T-helper 17 cell (primary cell): ENCODE measurements at regions not wholly inside any gene's neighbourhood (a gene's known extent, or its start where the extent isn't known, plus 50 kb on each side); places are given as distances from the start of the nearest gene placed in this dataset.
"Not testable (repeated sequence)": the region's sequence is repeated elsewhere in the genome, so short reads cannot be mapped to it uniquely, and the experiment has no call there.

Source experiments
- ATAC-seq: fragments of 150-1000 bp; cut with Tn5 transposase; 2 replicates; pipeline ENCODE4 v1.10.0; 2021; ENCODE audit warnings: mild to moderate bottlenecking, moderate library complexity
- DNase-seq, 3 donors: peaks; one replicate each; pipeline versions ENCODE4 v3.0.0 to v3.0.0-alpha.2; 2020 to 2021
- H3K9me3 ChIP-seq: one replicate; pipeline ENCODE4 v1.7.0; 2013; ENCODE audit warnings: low read length, mild to moderate bottlenecking; ENCODE audit not compliant: control insufficient read depth, poor library complexity, severe bottlenecking
- H3K27ac Mint-ChIP-seq: one replicate; pipeline ENCODE4 v1.8.0; 2022; ENCODE audit warnings: mild to moderate bottlenecking, moderate library complexity, mixed read lengths
- H3K27me3 Mint-ChIP-seq: one replicate; pipeline ENCODE4 v1.8.0; 2022; ENCODE audit warnings: mixed read lengths
- H3K36me3 Mint-ChIP-seq: one replicate; pipeline ENCODE4 v1.8.0; 2022; ENCODE audit warnings: low read depth, mixed read lengths
- H3K4me1 Mint-ChIP-seq: one replicate; pipeline ENCODE4 v1.8.0; 2022; ENCODE audit warnings: mild to moderate bottlenecking, mixed read lengths
- H3K4me3 Mint-ChIP-seq: one replicate; pipeline ENCODE4 v1.8.0; 2022; ENCODE audit warnings: mild to moderate bottlenecking, moderate library complexity, mixed read lengths

DNA sequence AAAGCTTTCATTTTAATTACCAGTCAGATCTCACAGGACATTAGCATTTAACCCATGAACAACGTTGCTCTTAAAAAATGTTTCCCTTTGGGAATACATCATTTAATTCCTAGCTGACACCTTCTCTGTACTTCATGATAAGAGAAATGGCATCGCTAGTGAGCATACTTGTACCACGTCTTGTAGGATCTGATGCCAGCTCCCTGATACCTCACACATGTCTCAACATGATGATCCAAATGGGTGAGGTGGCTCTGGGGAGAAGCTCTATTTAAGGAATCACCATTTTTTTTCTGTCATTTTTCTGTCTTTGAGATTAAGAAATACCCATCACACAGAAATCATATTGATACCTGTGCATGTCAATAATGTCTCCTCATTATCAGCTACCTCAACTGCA, 772.1 kb upstream of the CA10 start:
- no peaks in the 10 kb centered on the region for H3K36me3 Mint-ChIP-seq
- H3K27ac Mint-ChIP-seq: no peak overlapping the region
- H3K27me3 Mint-ChIP-seq: no peaks in the 10 kb centered on the region
- no peaks in the 10 kb centered on the region for H3K4me1 Mint-ChIP-seq
- no peak for DNase-seq
- no peak overlapping the region for H3K4me3 Mint-ChIP-seq
- no peaks in the 10 kb centered on the region for H3K9me3 ChIP-seq
- ATAC-seq: no peak

- Mint-ChIP-seq H3K27me3 (no peaks in the 10 kb centered on the region), H3K4me1 (no peaks in the 10 kb centered on the region), H3K4me3 (no peak overlapping the region), H3K27ac (no peak overlapping the region), H3K36me3 (no peaks in the 10 kb centered on the region)
- DNase-seq (no peak), ATAC-seq (no peak)
- H3K9me3 ChIP-seq: no peaks in the 10 kb centered on the region
Observed at GRCh38 chr17:52930145-52930544, 771.6 kb upstream of the CA10 start.

DNA sequence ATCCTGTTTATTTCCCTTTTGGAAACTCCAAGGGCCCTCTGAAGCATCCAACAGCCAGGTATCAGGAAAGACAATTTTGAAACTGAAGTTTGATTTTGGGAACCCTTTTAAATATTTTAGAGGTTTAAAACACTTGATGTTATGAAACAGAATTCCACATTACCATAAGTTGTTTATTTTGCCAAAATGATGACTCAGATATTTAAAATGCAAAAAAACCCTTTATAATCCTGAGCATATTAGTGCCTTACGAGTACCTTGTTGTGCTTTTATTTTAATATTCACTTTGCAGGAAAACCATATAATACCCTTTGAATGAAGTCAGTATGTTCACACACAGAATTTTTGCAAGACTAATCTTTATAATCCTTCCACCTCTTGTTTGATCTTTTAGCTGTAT, 765.1 kb upstream of the CA10 start:
- Mint-ChIP-seq H3K4me3 (no peak overlapping the region), H3K4me1 (no peaks in the 10 kb centered on the region), H3K36me3 (no peaks in the 10 kb centered on the region), H3K27me3 (no peaks in the 10 kb centered on the region), H3K27ac (no peak overlapping the region)
- no peak for DNase-seq
- no peaks in the 10 kb centered on the region for H3K9me3 ChIP-seq
- ATAC-seq: no peak

DNA sequence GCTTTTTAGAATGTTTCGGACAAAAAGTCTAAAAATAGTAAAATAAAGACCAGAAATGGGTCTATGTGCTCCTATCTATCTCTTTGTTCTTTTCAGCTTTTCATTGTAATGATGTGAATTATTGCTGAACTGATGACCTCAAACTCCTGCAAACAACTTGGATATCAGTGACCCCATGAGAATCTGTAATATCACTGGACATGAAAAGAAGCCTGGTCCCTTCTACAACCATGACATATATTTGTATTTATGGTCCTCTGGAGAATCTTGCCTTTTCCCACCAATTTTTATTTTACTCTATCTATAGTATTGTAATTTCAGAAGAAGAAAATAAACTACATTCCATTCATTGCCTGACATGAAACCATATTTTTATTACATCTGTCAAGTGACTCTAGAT, 740.7 kb upstream of the CA10 start:
- ATAC-seq: no peak
- no peak for DNase-seq
- Mint-ChIP-seq H3K27me3 (no peaks in the 10 kb centered on the region), H3K36me3 (no peaks in the 10 kb centered on the region), H3K4me1 (no peaks in the 10 kb centered on the region), H3K4me3 (no peak overlapping the region), H3K27ac (no peak overlapping the region)
- H3K9me3 ChIP-seq: no peaks in the 10 kb centered on the region

DNA sequence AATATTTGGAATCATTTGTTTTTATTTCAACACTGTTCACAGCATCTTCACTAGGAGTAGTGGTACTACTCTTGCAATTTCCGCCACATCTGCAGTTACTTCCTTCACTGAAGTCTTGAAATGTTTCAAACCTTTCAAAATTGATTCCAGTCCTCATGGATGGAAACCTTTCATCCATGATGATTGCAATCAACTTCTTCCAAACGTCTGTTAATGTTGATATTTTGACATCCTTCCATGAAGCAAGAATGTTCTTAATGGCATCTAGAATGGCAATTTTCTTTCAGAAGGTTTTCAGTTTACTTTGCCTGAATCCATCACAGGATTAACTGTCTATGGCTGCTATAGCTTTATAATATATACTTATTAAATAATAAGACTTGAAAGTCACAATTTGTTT, 736.8 kb upstream of the CA10 start:
- H3K4me3 Mint-ChIP-seq: no peak overlapping the region
- H3K4me1 Mint-ChIP-seq: no peaks in the 10 kb centered on the region
- H3K36me3 Mint-ChIP-seq: no peaks in the 10 kb centered on the region
- DNase-seq: no peak
- no peak for ATAC-seq
- no peaks in the 10 kb centered on the region for H3K27me3 Mint-ChIP-seq
- no peaks in the 10 kb centered on the region for H3K9me3 ChIP-seq
- no peak overlapping the region for H3K27ac Mint-ChIP-seq

- Mint-ChIP-seq H3K27ac (no peak overlapping the region), H3K4me1 (no peaks in the 10 kb centered on the region), H3K36me3 (no peaks in the 10 kb centered on the region), H3K4me3 (no peak overlapping the region), H3K27me3 (no peaks in the 10 kb centered on the region)
- H3K9me3 ChIP-seq: no peaks in the 10 kb centered on the region
- no peak for DNase-seq
- no peak for ATAC-seq
Observed at GRCh38 chr17:52892334-52892733, 733.8 kb upstream of the CA10 start.

DNA sequence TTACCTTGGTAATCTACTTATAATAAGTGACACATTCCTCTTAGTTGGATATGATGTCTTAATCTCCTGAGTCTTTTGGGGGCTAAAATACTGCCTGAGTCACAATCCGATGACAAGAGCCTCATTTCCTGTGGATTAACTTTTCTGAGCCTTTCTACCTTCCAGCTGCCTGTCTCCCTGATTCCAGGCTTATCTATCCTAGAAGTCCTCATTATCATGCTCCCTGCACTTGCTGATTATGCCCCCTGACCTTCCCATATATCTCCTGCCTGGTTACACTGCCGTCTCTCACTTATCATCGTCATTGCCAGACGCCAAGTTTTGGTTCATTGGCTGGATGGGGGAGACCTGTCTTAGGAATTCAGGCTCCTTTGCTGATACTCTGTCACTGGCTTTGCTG, 727.4 kb upstream of the CA10 start:
- H3K4me3 Mint-ChIP-seq: no peak overlapping the region
- no peaks in the 10 kb centered on the region for H3K36me3 Mint-ChIP-seq
- no peak overlapping the region for H3K27ac Mint-ChIP-seq
- H3K27me3 Mint-ChIP-seq: no peaks in the 10 kb centered on the region
- no peak for ATAC-seq
- no peak for DNase-seq
- no peaks in the 10 kb centered on the region for H3K4me1 Mint-ChIP-seq
- no peaks in the 10 kb centered on the region for H3K9me3 ChIP-seq

- H3K9me3 ChIP-seq, H3K4me3 Mint-ChIP-seq, H3K27me3 Mint-ChIP-seq, ATAC-seq, H3K27ac Mint-ChIP-seq, DNase-seq, H3K36me3 Mint-ChIP-seq, H3K4me1 Mint-ChIP-seq: not testable (repeated sequence)
Observed at GRCh38 chr17:52883907-52884491, 725.5 kb upstream of the CA10 start.

GRCh38 chr17:52846767-52847166, 688.3 kb upstream of the CA10 start:
- not testable (repeated sequence) for H3K4me3 Mint-ChIP-seq, H3K27me3 Mint-ChIP-seq, H3K4me1 Mint-ChIP-seq, H3K36me3 Mint-ChIP-seq, H3K9me3 ChIP-seq, ATAC-seq, H3K27ac Mint-ChIP-seq, DNase-seq

DNA sequence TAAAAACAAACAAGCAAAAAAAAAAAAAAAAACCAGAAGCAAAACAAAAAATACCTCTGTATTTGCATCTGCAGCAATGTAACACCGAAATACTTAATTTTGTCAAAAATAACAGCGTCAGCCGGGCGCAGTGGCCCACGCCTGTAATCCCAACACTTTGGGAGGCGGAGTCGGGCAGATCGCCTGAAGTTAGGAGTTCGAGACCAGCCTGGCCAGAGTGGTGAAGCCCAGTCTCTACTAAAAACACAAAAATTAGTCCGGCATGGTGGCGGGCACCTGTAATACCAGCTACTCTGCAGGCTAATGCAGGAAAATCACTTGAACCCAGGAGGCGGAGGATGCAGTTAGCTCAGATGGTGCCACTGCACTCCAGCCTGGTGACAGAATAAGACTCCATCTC, 683.5 kb upstream of the CA10 start:
- H3K4me3 Mint-ChIP-seq: no peak overlapping the region
- no peaks in the 10 kb centered on the region for H3K4me1 Mint-ChIP-seq
- no peak for DNase-seq
- ATAC-seq: no peak
- no peaks in the 10 kb centered on the region for H3K9me3 ChIP-seq
- H3K27ac Mint-ChIP-seq: no peak overlapping the region
- no peaks in the 10 kb centered on the region for H3K36me3 Mint-ChIP-seq
- H3K27me3 Mint-ChIP-seq: no peaks in the 10 kb centered on the region

DNA sequence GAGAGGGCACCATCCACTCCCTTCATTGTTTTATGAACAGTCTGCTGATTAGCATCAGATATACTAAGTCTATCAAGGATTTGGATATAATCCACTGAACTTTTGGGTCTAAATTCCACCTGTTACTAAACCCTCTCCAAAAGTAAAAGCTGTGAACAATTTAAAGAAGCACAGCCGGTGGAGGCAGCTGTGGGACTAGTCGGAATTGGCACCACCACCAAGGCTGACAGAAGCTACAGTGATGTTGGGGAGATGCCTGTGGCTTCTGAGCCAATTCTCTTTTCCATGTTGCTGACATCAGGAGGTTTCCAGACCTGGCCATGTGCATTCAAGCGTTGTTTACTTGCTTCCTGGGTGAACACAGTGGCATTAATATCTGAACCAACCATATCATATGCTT, 679.0 kb upstream of the CA10 start:
- Mint-ChIP-seq H3K36me3 (no peaks in the 10 kb centered on the region), H3K4me1 (no peaks in the 10 kb centered on the region), H3K4me3 (no peak overlapping the region), H3K27ac (no peak overlapping the region), H3K27me3 (no peaks in the 10 kb centered on the region)
- H3K9me3 ChIP-seq: no peaks in the 10 kb centered on the region
- ATAC-seq (no peak), DNase-seq (no peak)

GRCh38 chr17:52831536-52831935, 673.0 kb upstream of the CA10 start:
- no peaks in the 10 kb centered on the region for H3K36me3 Mint-ChIP-seq
- no peaks in the 10 kb centered on the region for H3K27me3 Mint-ChIP-seq
- no peaks in the 10 kb centered on the region for H3K9me3 ChIP-seq
- ATAC-seq (no peak), DNase-seq (no peak)
- H3K4me1 Mint-ChIP-seq: no peaks in the 10 kb centered on the region
- H3K27ac Mint-ChIP-seq: no peak overlapping the region
- no peak overlapping the region for H3K4me3 Mint-ChIP-seq

DNA sequence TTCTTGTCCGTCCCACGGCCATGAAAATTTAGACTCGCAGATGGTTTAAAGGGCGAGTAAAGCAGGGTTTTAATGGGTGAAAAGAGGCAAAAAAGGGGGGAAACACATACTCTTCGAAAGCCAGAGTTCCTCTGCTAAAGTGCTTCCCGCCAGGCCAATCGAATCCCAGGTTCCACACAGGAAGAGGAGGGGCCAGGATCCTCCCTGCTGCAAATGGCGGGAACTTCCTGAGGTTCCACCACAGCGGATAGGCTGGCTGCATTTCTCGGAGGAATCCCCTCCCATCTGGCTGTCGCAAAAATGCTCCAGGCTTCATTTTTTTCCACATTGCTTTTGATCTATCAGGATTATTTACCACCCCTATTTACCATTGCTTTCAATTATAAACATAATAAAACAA, 670.1 kb upstream of the CA10 start:
- ATAC-seq (no peak), DNase-seq (no peak)
- Mint-ChIP-seq H3K36me3 (no peaks in the 10 kb centered on the region), H3K27ac (no peak overlapping the region), H3K27me3 (no peaks in the 10 kb centered on the region), H3K4me1 (no peaks in the 10 kb centered on the region), H3K4me3 (no peak overlapping the region)
- H3K9me3 ChIP-seq: no peaks in the 10 kb centered on the region

DNA sequence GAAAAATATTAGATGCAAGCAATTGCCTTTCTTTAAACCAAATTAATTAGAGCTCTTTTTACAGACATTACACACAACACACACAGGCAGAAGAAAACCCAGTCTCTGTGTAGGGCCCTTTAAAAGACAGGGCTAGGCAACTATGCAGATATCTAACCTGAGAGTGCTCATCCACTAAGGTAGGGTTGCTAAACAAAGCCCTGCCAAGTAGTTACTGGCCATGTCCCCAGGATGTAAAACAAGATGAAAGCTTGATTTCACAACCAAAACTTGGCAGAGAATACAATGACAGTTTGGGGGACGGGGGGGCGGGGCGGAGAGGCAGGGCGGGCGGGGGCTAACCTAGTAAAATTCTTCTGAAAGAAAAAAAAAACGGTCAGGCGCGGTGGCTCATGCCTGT, 669.0 kb upstream of the CA10 start:
- no peaks in the 10 kb centered on the region for H3K27me3 Mint-ChIP-seq
- no peaks in the 10 kb centered on the region for H3K36me3 Mint-ChIP-seq
- H3K9me3 ChIP-seq: no peaks in the 10 kb centered on the region
- no peak overlapping the region for H3K4me3 Mint-ChIP-seq
- ATAC-seq: no peak
- no peak for DNase-seq
- H3K27ac Mint-ChIP-seq: no peak overlapping the region
- no peaks in the 10 kb centered on the region for H3K4me1 Mint-ChIP-seq

- Mint-ChIP-seq H3K27me3 (no peaks in the 10 kb centered on the region), H3K4me1 (no peaks in the 10 kb centered on the region), H3K27ac (no peak overlapping the region), H3K36me3 (no peaks in the 10 kb centered on the region), H3K4me3 (no peak overlapping the region)
- no peaks in the 10 kb centered on the region for H3K9me3 ChIP-seq
- ATAC-seq: no peak
- DNase-seq: no peak
Observed at GRCh38 chr17:52824542-52824941, 666.0 kb upstream of the CA10 start.
